ENCODE measurements at regions not wholly inside any gene's neighbourhood (a gene's known extent, or its start where the extent isn't known, plus 50 kb on each side); places are given as distances from the start of the nearest gene placed in this dataset.

- CTCF ChIA-PET: interaction anchor here (0.8 kb wide), 2 partner anchors 12 to 223 kb away, joined by 3 to 4 read pairs; no protein-coding TSS in a partner anchor
- no peaks in the 10 kb centered on the region for H3K36me3 ChIP-seq (ENCODE audit: control insufficient read depth in 2 of 2, insufficient read depth in 1 of 2, low read length in 2 of 2)
- H3K27ac ChIP-seq (ENCODE audit: extremely low read depth, low read depth, low read length): no peak overlapping the region
- no peaks in the 10 kb centered on the region for H3K4me1 ChIP-seq (ENCODE audit: control insufficient read depth, insufficient read depth, low read length)
- TF ChIP-seq ZBTB1 (tag by site-specific recombination; IDR thresholded peaks at IDR 0.05): no peak
- no peak for TF ChIP-seq ZFP41 (tag by site-specific recombination; IDR thresholded peaks at IDR 0.05; ENCODE audit: borderline replicate concordance)
- TF ChIP-seq ZNF561 (tag by site-specific recombination; IDR thresholded peaks at IDR 0.05; ENCODE audit: borderline replicate concordance): no peak
- no peak for TF ChIP-seq ZNF596 (tag by site-specific recombination; IDR thresholded peaks at IDR 0.05)
- no peak for TF ChIP-seq ZXDB (tag by site-specific recombination; IDR thresholded peaks at IDR 0.05)
- TF ChIP-seq SP3 (tag by site-specific recombination; IDR thresholded peaks at IDR 0.05): no peak
- TF ChIP-seq ZBTB17 (tag by site-specific recombination; IDR thresholded peaks at IDR 0.05): no peak
- no peak for TF ChIP-seq ZNF791 (tag by site-specific recombination; IDR thresholded peaks at IDR 0.05)
- TF ChIP-seq ZNF157 (tag by site-specific recombination; IDR thresholded peaks at IDR 0.05): no peak
- TF ChIP-seq ZNF223 (tag by site-specific recombination; IDR thresholded peaks at IDR 0.05): no peak
- no peak for TF ChIP-seq ZNF202 (tag by site-specific recombination; IDR thresholded peaks at IDR 0.05; ENCODE audit: borderline replicate concordance)
- no peak for TF ChIP-seq ZNF660 (tag by site-specific recombination; IDR thresholded peaks at IDR 0.05)
- no peak for TF ChIP-seq PRDM1 (tag by site-specific recombination; IDR thresholded peaks at IDR 0.05)
- TF ChIP-seq ZNF701 (tag by site-specific recombination; IDR thresholded peaks at IDR 0.05): no peak
- TF ChIP-seq MEIS1 (CRISPR knock-in tag; IDR thresholded peaks at IDR 0.05; ENCODE audit: borderline replicate concordance): no peak
- H3K4me3 ChIP-seq (ENCODE audit: low read depth, low read length): no peak overlapping the region
- POLR2A ChIA-PET: no interaction called here
- no peaks in the 10 kb centered on the region for H3K9me3 ChIP-seq (ENCODE audit: control insufficient read depth, insufficient read depth, low read depth, low read length)
Measured at GRCh38 chr10:47247148-47248059, 52.6 kb upstream of the GDF10 start.

DNA sequence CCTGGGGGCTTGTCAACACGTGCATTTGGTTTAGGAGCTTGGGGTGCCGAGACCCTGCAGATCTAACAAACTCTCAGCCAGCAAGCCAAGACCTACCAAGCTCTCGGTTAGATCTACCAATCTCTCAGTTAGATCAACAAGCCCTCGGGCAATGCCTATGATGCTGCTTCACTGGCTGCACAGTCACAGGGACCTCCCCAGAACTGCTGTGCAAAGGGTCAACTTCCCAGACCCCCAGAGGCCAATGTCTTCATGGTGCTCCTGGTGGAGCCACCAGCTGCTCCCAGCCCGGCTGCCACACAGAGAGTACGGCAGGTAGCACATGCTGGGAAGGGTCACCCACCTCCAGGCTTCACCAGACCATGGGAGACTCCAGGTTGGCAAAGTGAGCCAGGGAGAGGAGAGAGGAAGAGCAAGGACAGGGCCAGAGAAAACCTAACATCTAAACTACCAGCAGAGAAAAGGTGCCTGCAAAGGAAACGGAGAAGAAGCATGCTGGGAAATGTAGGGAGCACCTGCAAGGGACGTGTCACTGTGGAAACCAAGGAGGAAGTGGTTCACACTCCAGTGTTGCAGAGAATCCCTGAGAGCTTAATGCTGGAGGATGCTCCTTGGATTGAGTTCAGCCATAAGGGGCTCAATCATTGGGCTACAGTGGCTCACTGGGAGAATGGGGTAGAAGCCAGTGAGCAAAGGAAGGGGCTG, 51.5 kb upstream of the GDF10 start:
- POLR2A ChIA-PET: no interaction called here
- no peaks in the 10 kb centered on the region for H3K9me3 ChIP-seq (ENCODE audit: control insufficient read depth, insufficient read depth, low read depth, low read length)
- no peaks in the 10 kb centered on the region for H3K36me3 ChIP-seq (ENCODE audit: control insufficient read depth in 2 of 2, insufficient read depth in 1 of 2, low read length in 2 of 2)
- TF ChIP-seq ZNF366 (tag by site-specific recombination; conservative IDR thresholded peaks at IDR 0.05): no peak
- TF ChIP-seq ZFHX2 (tag by site-specific recombination; conservative IDR thresholded peaks at IDR 0.05): no peak
- no peak for TF ChIP-seq ZNF670 (tag by site-specific recombination; IDR thresholded peaks at IDR 0.05; ENCODE audit: low read depth)
- TF ChIP-seq, protein P1, sequence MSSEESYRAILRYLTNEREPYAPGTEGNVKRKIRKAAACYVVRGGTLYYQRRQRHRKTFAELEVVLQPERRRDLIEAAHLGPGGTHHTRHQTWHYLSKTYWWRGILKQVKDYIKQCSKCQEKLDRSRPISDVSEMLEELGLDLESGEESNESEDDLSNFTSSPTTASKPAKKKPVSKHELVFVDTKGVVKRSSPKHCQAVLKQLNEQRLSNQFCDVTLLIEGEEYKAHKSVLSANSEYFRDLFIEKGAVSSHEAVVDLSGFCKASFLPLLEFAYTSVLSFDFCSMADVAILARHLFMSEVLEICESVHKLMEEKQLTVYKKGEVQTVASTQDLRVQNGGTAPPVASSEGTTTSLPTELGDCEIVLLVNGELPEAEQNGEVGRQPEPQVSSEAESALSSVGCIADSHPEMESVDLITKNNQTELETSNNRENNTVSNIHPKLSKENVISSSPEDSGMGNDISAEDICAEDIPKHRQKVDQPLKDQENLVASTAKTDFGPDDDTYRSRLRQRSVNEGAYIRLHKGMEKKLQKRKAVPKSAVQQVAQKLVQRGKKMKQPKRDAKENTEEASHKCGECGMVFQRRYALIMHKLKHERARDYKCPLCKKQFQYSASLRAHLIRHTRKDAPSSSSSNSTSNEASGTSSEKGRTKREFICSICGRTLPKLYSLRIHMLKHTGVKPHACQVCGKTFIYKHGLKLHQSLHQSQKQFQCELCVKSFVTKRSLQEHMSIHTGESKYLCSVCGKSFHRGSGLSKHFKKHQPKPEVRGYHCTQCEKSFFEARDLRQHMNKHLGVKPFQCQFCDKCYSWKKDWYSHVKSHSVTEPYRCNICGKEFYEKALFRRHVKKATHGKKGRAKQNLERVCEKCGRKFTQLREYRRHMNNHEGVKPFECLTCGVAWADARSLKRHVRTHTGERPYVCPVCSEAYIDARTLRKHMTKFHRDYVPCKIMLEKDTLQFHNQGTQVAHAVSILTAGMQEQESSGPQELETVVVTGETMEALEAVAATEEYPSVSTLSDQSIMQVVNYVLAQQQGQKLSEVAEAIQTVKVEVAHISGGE (tag by site-specific recombination; conservative IDR thresholded peaks at IDR 0.05; ENCODE audit: low read depth): no peak
- TF ChIP-seq ZNF302 (tag by site-specific recombination; IDR thresholded peaks at IDR 0.05; ENCODE audit: low read depth): no peak
- TF ChIP-seq, protein P2, sequence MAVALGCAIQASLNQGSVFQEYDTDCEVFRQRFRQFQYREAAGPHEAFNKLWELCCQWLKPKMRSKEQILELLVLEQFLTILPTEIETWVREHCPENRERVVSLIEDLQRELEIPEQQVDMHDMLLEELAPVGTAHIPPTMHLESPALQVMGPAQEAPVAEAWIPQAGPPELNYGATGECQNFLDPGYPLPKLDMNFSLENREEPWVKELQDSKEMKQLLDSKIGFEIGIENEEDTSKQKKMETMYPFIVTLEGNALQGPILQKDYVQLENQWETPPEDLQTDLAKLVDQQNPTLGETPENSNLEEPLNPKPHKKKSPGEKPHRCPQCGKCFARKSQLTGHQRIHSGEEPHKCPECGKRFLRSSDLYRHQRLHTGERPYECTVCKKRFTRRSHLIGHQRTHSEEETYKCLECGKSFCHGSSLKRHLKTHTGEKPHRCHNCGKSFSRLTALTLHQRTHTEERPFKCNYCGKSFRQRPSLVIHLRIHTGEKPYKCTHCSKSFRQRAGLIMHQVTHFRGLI (tag by site-specific recombination; IDR thresholded peaks at IDR 0.05): no peak
- TF ChIP-seq, protein P3, sequence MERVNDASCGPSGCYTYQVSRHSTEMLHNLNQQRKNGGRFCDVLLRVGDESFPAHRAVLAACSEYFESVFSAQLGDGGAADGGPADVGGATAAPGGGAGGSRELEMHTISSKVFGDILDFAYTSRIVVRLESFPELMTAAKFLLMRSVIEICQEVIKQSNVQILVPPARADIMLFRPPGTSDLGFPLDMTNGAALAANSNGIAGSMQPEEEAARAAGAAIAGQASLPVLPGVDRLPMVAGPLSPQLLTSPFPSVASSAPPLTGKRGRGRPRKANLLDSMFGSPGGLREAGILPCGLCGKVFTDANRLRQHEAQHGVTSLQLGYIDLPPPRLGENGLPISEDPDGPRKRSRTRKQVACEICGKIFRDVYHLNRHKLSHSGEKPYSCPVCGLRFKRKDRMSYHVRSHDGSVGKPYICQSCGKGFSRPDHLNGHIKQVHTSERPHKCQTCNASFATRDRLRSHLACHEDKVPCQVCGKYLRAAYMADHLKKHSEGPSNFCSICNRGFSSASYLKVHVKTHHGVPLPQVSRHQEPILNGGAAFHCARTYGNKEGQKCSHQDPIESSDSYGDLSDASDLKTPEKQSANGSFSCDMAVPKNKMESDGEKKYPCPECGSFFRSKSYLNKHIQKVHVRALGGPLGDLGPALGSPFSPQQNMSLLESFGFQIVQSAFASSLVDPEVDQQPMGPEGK (tag by site-specific recombination; IDR thresholded peaks at IDR 0.05): no peak
- TF ChIP-seq GLIS2 (tag by site-specific recombination; IDR thresholded peaks at IDR 0.05): no peak
- TF ChIP-seq ZBTB1 (tag by site-specific recombination; IDR thresholded peaks at IDR 0.05): no peak
- TF ChIP-seq ZNF404 (tag by site-specific recombination; IDR thresholded peaks at IDR 0.05): no peak
- TF ChIP-seq SALL2 (tag by site-specific recombination; IDR thresholded peaks at IDR 0.05; ENCODE audit: borderline replicate concordance): no peak
- TF ChIP-seq HOXD13 (CRISPR knock-in tag; IDR thresholded peaks at IDR 0.05; ENCODE audit: borderline replicate concordance): no peak
- CTCF ChIA-PET: interaction anchor here (0.7 to 0.8 kb wide), 3 partner anchors 11 to 224 kb away, joined by 3 to 4 read pairs (median 3); no protein-coding TSS in a partner anchor
- no peak overlapping the region for H3K27ac ChIP-seq (ENCODE audit: extremely low read depth, low read depth, low read length)
- H3K4me1 ChIP-seq (ENCODE audit: control insufficient read depth, insufficient read depth, low read length): no peaks in the 10 kb centered on the region
- no peak overlapping the region for H3K4me3 ChIP-seq (ENCODE audit: low read depth, low read length)

Data from HEK293 (cell line).